HCT116 (cell line): ENCODE measurements at regions not wholly inside any gene's neighbourhood (a gene's known extent, or its start where the extent isn't known, plus 50 kb on each side); places are given as distances from the start of the nearest gene placed in this dataset.

Experiments
- ATAC-seq: fragments of 200-7000 bp; cut with Tn5 transposase; 2 replicates; pipeline ENCODE4 v1.9.1; 2020; ENCODE audit warnings: mild to moderate bottlenecking, moderate library complexity
- BruUV-seq: library from RNA; stranded (reverse); fragments of 400-500 nt; replicated peaks from 2 replicates; lab custom pipeline; 2021; lab: Mats Ljungman, UMichigan
- CTCF ChIA-PET: fragments of 300-600 bp; sonication (Branson Sonifier 250); formaldehyde crosslinking; loops from one replicate; lab custom pipeline; 2021; ENCODE audit warnings: antibody characterized with exemption; lab: Charles Lee
- POLR2A ChIA-PET: fragments of 300-600, 350-600 bp; sonication (Branson Sonifier 250); formaldehyde crosslinking; loops from one replicate; lab custom pipeline; 2021; ENCODE audit warnings: antibody characterized with exemption; lab: Charles Lee
- RAD21 ChIA-PET, 2 experiments: fragments of 300-600 bp; sonication (Branson Sonifier 250); formaldehyde crosslinking; loops; one replicate each; lab custom pipeline; 2023; ENCODE audit warnings: low total read pairs in 2 of 2; ENCODE audit not compliant: uncharacterized antibody in 2 of 2, unreplicated experiment in 2 of 2, low non-redundant PET in 1 of 2; lab: Charles Lee
- DNase-seq: peaks from one replicate; pipeline ENCODE4 v3.0.0-alpha.2; 2010; ENCODE audit warnings: low read depth, low spot score
- H2AFZ ChIP-seq: fragments of 200-600 bp; shearing (Covaris generic), sonication (generic); 2 replicates; pipeline ENCODE4 v1.6.1; 2017; ENCODE audit warnings: low read depth, mixed run types, mixed read lengths, antibody characterized with exemption, low read length; ENCODE audit not compliant: poor library complexity, severe bottlenecking
- H3K27ac ChIP-seq: 2 replicates; pipeline ENCODE4 v1.5.1; 2012; ENCODE audit warnings: low read depth, low read length
- H3K27me3 ChIP-seq: fragments of 200-600 bp; sonication (generic); 2 replicates; pipeline ENCODE4 v1.6.1; 2016; ENCODE audit warnings: mixed run types, low read length, mixed read lengths; ENCODE audit not compliant: insufficient read depth
- H3K36me3 ChIP-seq, 2 experiments: fragments of 200-500 bp in 1 of 2; fragments of 200-600 bp in 1 of 2; sonication (Bioruptor generic) in 1 of 2; sonication (generic) in 1 of 2; 2 replicates each; pipeline versions ENCODE4 v1.5.1 to v1.6.1; 2014 to 2016; ENCODE audit warnings: low read length in 2 of 2, inconsistent platforms in 1 of 2, mixed read lengths in 1 of 2, mixed run types in 1 of 2; ENCODE audit not compliant: insufficient read depth in 2 of 2, control insufficient read depth in 1 of 2
- H3K4me1 ChIP-seq, 2 experiments: fragments of 200-600 bp in 1 of 2; sonication (generic) in 1 of 2; 2 replicates each; pipeline versions ENCODE4 v1.5.1 to v1.6.1; 2012 to 2017; ENCODE audit warnings: low read length in 2 of 2, inconsistent platforms in 1 of 2, mild to moderate bottlenecking in 1 of 2, mixed read lengths in 1 of 2, mixed run types in 1 of 2, moderate library complexity in 1 of 2; ENCODE audit not compliant: insufficient read depth in 2 of 2, control insufficient read depth in 1 of 2
- H3K4me2 ChIP-seq: fragments of 200-600 bp; sonication (generic); 2 replicates; pipeline ENCODE4 v1.6.1; 2017; ENCODE audit warnings: mixed run types, low read length, mixed read lengths
- H3K4me3 ChIP-seq, 2 experiments: fragments of 200-600 bp in 1 of 2; sonication (generic) in 1 of 2; replicated peaks in 1 of 2; 2 replicates each; pipeline ENCODE4 v1.5.1; 2011 to 2016; ENCODE audit warnings: low read length in 2 of 2, control low read depth in 1 of 2, low read depth in 1 of 2, mild to moderate bottlenecking in 1 of 2, mixed read lengths in 1 of 2, mixed run types in 1 of 2
- H3K79me2 ChIP-seq: fragments of 200-600 bp; sonication (generic); 2 replicates; pipeline ENCODE4 v1.6.1; 2017; ENCODE audit warnings: mild to moderate bottlenecking, mixed run types, low read length, moderate library complexity, mixed read lengths; ENCODE audit not compliant: insufficient read depth
- H3K9ac ChIP-seq: fragments of 200-600 bp; sonication (generic); 2 replicates; pipeline ENCODE4 v1.6.1; 2016; ENCODE audit warnings: low read length, mixed read lengths
- H3K9me2 ChIP-seq: fragments of 200-600 bp; sonication (generic), shearing (Covaris generic); 2 replicates; pipeline ENCODE4 v1.6.1; 2017; ENCODE audit warnings: mixed run types, mild to moderate bottlenecking, moderate library complexity; ENCODE audit not compliant: insufficient read depth
- H3K9me3 ChIP-seq, 2 experiments: fragments of 200-500 bp in 1 of 2; fragments of 200-600 bp in 1 of 2; sonication (Bioruptor generic) in 1 of 2; sonication (generic) in 1 of 2; 2 replicates each; pipeline ENCODE4 v1.6.1; 2014 to 2017; ENCODE audit warnings: low read length in 2 of 2, mixed read lengths in 2 of 2, inconsistent platforms in 1 of 2, low read depth in 1 of 2, mild to moderate bottlenecking in 1 of 2, mixed run types in 1 of 2, moderate library complexity in 1 of 2; ENCODE audit not compliant: control insufficient read depth in 1 of 2, insufficient read depth in 1 of 2
- H4K20me1 ChIP-seq: fragments of 200-600 bp; sonication (generic), shearing (Covaris generic); 2 replicates; pipeline ENCODE4 v1.6.1; 2017; ENCODE audit warnings: mixed run types, mild to moderate bottlenecking, moderate library complexity; ENCODE audit not compliant: insufficient read depth
- CBX3 ChIP-seq: IDR thresholded peaks from 2 replicates; pipeline ENCODE4 v1.6.1; 2012; ENCODE audit warnings: low read depth
- CEBPB ChIP-seq: IDR thresholded peaks from 2 replicates; pipeline ENCODE4 v1.6.1; 2012; ENCODE audit warnings: low read depth
- CTCF ChIP-seq, 3 experiments: fragments of 200-600 bp in 1 of 3; sonication (generic) in 1 of 3; IDR thresholded peaks in 2 of 3; conservative IDR thresholded peaks in 1 of 3; 2 replicates each; pipeline ENCODE4 v1.5.1; 2012 to 2017; ENCODE audit warnings: low read depth in 2 of 3, low read length in 2 of 3, antibody characterized with exemption in 1 of 3, borderline replicate concordance in 1 of 3, control low read depth in 1 of 3, mild to moderate bottlenecking in 1 of 3, mixed read lengths in 1 of 3, mixed run types in 1 of 3, moderate library complexity in 1 of 3; ENCODE audit not compliant: insufficient read depth in 1 of 3
- EGR1 ChIP-seq: IDR thresholded peaks from 2 replicates; pipeline ENCODE4 v1.6.1; 2012; ENCODE audit warnings: low read depth
- EZH2 ChIP-seq: fragments of 200-600 bp; sonication (generic); IDR thresholded peaks from 2 replicates; pipeline ENCODE4 v1.6.1; 2017; ENCODE audit warnings: antibody characterized with exemption, mixed run types
- EZH2phosphoT487 ChIP-seq: fragments of 200-600 bp; IDR thresholded peaks from 2 replicates; pipeline ENCODE4 v1.6.1; 2018; ENCODE audit warnings: antibody characterized with exemption, borderline replicate concordance
- FOSL1 ChIP-seq: IDR thresholded peaks from 2 replicates; pipeline ENCODE4 v1.6.1; 2012; ENCODE audit warnings: low read depth
- JUND ChIP-seq: IDR thresholded peaks from 2 replicates; pipeline ENCODE4 v1.6.1; 2012
- POLR2A ChIP-seq: IDR thresholded peaks from 2 replicates; pipeline ENCODE4 v1.7.0; 2011; ENCODE audit warnings: borderline replicate concordance; ENCODE audit not compliant: insufficient read depth, insufficient read length; ENCODE audit errors: extremely low read depth
- POLR2AphosphoS5 ChIP-seq: IDR thresholded peaks from 2 replicates; pipeline ENCODE4 v1.6.1; 2011; ENCODE audit warnings: mild to moderate bottlenecking, low read depth, low read length, moderate library complexity
- REST ChIP-seq: IDR thresholded peaks from 2 replicates; pipeline ENCODE4 v1.6.1; 2012; ENCODE audit warnings: low read depth
- SIN3A ChIP-seq: IDR thresholded peaks from 2 replicates; pipeline ENCODE4 v1.6.1; 2012; ENCODE audit warnings: low read depth
- SRF ChIP-seq: IDR thresholded peaks from 2 replicates; pipeline ENCODE4 v1.6.1; 2012; ENCODE audit warnings: low read depth
- TCF7L2 ChIP-seq: IDR thresholded peaks from 2 replicates; pipeline ENCODE4 v1.7.0; 2011; ENCODE audit warnings: borderline replicate concordance, inconsistent platforms; ENCODE audit not compliant: insufficient read depth, insufficient read length; ENCODE audit errors: extremely low read depth
- YY1 ChIP-seq: IDR thresholded peaks from 2 replicates; pipeline ENCODE4 v1.6.1; 2011; ENCODE audit warnings: low read length, low read depth, moderate library complexity, mild to moderate bottlenecking; ENCODE audit not compliant: insufficient replicate concordance; ENCODE audit errors: extremely low read depth
- ZNF274 ChIP-seq: fragments of 200-500 bp; sonication (Bioruptor generic); IDR thresholded peaks from 2 replicates; pipeline ENCODE4 v1.6.1; 2014; ENCODE audit warnings: mild to moderate bottlenecking, low read depth, low read length, inconsistent platforms
- intact Hi-C: fragments of 100-400 bp; cut with micrococcal nuclease; formaldehyde crosslinking; loops from 2 replicates; pipeline ENCODE4 v1.10.0; 2022
- TF ChIP-seq, protein P1 (sequence below): IDR thresholded peaks from 2 replicates; pipeline ENCODE4 v1.6.1; 2011; ENCODE audit warnings: mild to moderate bottlenecking, low read length, moderate library complexity; ENCODE audit not compliant: insufficient replicate concordance; ENCODE audit errors: extremely low read depth
- TF ChIP-seq, protein P2 (sequence below): IDR thresholded peaks from 2 replicates; pipeline ENCODE4 v1.6.1; 2012
- TF ChIP-seq, protein P3 (sequence below): IDR thresholded peaks from 2 replicates; pipeline ENCODE4 v1.6.1; 2012

DNA sequence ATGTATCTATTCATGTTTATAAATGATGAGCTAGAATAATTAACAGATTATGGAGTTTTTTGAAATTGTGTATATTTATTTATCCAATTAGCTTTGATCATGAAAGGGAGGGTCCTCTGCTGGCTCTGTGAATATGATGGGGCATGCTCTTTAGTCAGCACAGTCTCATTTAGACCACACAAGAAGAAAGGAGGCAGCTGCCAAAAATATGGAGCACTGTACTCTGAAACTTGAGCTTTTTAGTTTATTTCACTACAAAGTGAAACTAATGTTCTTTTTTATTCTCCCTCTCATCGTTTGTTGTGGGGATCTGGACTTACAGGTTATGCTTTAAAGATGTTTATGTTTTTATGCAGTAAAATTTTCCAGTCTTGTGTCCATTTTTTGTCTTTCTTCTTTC is 266.9 kb upstream of the GULP1 start:
- Histone ChIP-seq H3K27me3 (no peaks in the 10 kb centered on the region), H3K36me3 (no peaks in the 10 kb centered on the region), H3K4me2 (no peak overlapping the region), H3K27ac (no peak overlapping the region), H3K4me3 (no peak overlapping the region), H4K20me1 (no peaks in the 10 kb centered on the region), H3K9ac (no peak overlapping the region), H3K4me1 (no peaks in the 10 kb centered on the region), H3K79me2 (no peaks in the 10 kb centered on the region), H3K9me2 (no peaks in the 10 kb centered on the region; the same call in 1 of the 2 replicates), H2AFZ (no peak overlapping the region), H3K9me3 (no peaks in the 10 kb centered on the region)
- intact Hi-C loops: no loop called here
- CTCF ChIA-PET: no interaction called here
- RAD21 ChIA-PET: no interaction called here
- no peak for ATAC-seq
- BruUV-seq: no TSS peak
- no peak for DNase-seq
- POLR2A ChIA-PET: no interaction called here
- no peak for TF ChIP-seq JUND
- no peak for TF ChIP-seq CEBPB
- TF ChIP-seq TCF7L2: no peak
- no peak for TF ChIP-seq EGR1
- TF ChIP-seq CBX3: no peak
- TF ChIP-seq SRF: no peak
- no peak for TF ChIP-seq FOSL1
- TF ChIP-seq SIN3A: no peak
- TF ChIP-seq, protein P1, sequence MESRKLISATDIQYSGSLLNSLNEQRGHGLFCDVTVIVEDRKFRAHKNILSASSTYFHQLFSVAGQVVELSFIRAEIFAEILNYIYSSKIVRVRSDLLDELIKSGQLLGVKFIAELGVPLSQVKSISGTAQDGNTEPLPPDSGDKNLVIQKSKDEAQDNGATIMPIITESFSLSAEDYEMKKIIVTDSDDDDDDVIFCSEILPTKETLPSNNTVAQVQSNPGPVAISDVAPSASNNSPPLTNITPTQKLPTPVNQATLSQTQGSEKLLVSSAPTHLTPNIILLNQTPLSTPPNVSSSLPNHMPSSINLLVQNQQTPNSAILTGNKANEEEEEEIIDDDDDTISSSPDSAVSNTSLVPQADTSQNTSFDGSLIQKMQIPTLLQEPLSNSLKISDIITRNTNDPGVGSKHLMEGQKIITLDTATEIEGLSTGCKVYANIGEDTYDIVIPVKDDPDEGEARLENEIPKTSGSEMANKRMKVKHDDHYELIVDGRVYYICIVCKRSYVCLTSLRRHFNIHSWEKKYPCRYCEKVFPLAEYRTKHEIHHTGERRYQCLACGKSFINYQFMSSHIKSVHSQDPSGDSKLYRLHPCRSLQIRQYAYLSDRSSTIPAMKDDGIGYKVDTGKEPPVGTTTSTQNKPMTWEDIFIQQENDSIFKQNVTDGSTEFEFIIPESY: no peak
- TF ChIP-seq REST: no peak
- TF ChIP-seq POLR2A: no peak
- no peak for TF ChIP-seq EZH2phosphoT487
- no peak for TF ChIP-seq ZNF274
- TF ChIP-seq, protein P2, sequence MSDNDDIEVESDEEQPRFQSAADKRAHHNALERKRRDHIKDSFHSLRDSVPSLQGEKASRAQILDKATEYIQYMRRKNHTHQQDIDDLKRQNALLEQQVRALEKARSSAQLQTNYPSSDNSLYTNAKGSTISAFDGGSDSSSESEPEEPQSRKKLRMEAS: no peak
- TF ChIP-seq POLR2AphosphoS5: no peak
- TF ChIP-seq CTCF (IDR thresholded peaks at IDR 0.05 in 2 of 3, conservative IDR thresholded peaks at IDR 0.05 in 1 of 3; ENCODE audit: borderline replicate concordance in 1 of 3, insufficient read depth in 1 of 3, low read depth in 2 of 3, low read length in 2 of 3): no peak
- TF ChIP-seq, protein P3, sequence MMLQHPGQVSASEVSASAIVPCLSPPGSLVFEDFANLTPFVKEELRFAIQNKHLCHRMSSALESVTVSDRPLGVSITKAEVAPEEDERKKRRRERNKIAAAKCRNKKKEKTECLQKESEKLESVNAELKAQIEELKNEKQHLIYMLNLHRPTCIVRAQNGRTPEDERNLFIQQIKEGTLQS: no peak
- TF ChIP-seq EZH2: no peak
- no peak for TF ChIP-seq YY1
